NOMO-1 treated with DMSO at 0.1 percent for 48 hours (cell line): ENCODE measurements at regions not wholly inside any gene's neighbourhood (a gene's known extent, or its start where the extent isn't known, plus 50 kb on each side); places are given as distances from the start of the nearest gene placed in this dataset.

Experiments used
- DNase-seq: peaks from one replicate; lab custom pipeline; 2025; ENCODE audit not compliant: unreplicated experiment; lab: John Stamatoyannopoulos, UW

GRCh38 chr11:70501051-70501901 lies 102.9 kb downstream of the CTTN start:
- DNase-seq, result no peak

- DNase-seq, result no peak
Measured at GRCh38 chr11:70501933-70502540, 103.7 kb downstream of the CTTN start.

GRCh38 chr11:70502677-70503467 lies 104.5 kb downstream of the CTTN start:
- no peak for DNase-seq

GRCh38 chr11:70503468-70504221 lies 105.3 kb downstream of the CTTN start:
- DNase-seq, result no peak

DNA sequence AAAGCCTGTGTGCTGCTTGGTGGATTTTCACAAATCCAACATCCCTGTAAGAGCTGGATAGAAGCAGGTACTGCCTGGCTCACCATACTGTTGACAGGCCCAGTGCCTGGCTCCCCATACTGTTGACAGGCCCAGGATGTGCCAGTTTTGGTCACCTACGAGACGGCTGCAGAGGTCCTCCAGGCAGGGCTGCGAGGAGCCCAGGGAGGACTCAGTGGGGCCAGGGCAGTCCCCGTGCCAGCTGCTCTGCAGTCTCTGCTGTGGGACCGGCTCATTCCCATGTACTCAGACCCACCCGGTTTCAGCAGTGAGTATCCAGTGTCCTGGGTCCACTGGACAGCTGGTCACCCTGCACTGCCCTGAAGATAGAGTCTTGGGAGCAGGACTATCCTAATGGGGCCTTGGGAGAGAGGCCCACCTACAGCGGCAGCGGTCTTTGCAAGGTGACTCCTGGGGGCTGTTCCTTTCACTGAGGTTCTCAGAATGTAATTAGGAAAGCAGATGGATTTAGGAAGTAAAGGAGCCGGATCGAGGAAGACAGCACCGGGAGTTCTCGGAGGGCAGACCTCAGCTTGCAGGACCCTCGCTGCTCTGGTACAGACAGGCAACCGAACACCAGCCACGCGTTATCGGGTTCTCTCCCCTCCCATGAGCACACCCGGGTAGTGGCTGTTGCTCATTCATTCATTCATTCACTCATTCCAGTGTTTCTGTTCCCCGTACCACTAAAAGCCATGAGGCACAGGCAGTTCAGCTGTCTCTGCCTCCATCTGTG lies 106.1 kb downstream of the CTTN start:
- DNase-seq, result no peak

- no peak for DNase-seq
Measured at GRCh38 chr11:70505331-70505731, 107.0 kb downstream of the CTTN start.

DNA sequence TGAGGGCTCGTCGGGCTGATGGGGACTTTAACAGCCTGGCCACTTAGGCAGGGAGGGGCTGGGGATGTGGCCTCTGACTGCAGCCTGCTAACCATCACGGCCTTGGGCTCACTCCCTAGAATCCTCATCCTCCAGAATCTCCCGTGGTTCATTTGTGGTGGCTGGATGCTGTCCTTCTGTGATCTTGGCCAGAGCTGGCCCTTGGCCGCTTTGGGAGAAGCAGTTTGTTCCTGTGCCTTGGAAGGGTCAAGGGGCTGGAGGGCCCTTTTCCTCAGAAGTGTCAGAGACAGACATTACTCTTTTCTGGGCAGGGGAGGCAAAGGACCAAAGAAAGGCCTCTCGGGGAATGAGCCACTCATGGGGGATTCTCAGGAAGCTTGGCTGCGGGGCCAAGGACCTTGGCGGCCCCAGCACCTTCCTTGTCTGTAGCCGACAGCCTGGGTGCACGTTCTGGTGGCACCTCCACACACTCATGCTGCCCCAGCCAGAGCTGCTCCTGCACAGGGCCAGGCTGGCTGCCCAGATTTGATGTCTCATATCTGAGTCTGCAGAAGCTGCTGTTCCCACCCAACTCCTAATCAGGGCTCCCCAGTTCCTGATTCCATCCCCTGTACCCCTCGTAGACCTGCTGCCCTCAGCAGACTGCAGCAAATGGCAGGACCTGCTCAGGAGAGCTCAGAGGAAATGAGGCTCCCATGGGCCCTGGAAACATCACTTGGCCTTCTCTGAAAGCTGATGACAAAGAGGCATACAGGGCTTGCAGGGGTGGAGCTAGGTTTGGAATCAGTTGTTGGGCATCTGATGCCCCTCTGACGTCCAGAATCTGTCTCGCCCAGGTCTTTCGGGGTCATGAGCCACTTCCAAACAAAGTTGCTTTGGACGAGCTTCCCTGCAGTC lies 107.7 kb downstream of the CTTN start:
- no peak for DNase-seq

GRCh38 chr11:70506658-70506970 lies 108.3 kb downstream of the CTTN start:
- no peak for DNase-seq

- DNase-seq, result no peak
Measured at GRCh38 chr11:70506986-70507385, 108.7 kb downstream of the CTTN start.

DNA sequence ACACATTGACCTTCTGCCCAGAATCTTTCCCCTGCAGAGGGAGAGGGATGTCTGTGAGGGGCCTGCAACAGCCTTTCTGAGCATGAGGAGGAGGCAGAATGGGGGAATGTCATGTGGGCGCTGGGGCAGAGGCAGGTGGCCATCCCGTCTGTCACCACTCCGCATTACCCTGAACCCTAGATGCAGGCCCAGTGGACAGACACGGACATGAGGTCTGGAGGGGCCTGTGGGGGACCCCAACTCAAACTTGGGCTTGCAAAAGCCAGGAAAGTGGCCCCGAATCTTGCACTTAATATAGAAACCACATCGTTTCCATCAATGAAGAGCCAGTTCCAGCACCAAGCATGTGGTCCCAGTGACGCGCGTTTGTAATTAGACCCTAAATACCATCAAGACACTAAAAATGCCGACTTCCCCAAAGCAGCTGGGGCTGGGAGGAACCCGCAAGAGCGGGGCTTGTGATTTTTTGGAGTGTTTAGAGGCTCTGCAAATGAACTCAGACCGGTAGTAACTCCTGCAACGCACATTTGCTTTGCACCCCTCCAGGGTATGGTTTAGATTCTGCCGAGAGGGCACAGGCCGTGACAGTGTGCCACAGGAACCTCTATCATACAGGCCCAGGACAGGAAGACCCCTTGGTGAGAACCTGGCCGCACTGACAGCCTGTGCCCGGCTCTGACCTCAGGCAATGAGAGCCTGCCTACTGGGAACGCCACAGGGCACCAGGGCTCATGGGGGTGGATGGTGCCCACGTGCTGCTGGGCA lies 109.3 kb downstream of the CTTN start:
- no peak for DNase-seq

- DNase-seq, result no peak
Measured at GRCh38 chr11:70508231-70508480, 109.8 kb downstream of the CTTN start.

GRCh38 chr11:70509476-70509875 lies 111.1 kb downstream of the CTTN start:
- DNase-seq, result no peak

DNA sequence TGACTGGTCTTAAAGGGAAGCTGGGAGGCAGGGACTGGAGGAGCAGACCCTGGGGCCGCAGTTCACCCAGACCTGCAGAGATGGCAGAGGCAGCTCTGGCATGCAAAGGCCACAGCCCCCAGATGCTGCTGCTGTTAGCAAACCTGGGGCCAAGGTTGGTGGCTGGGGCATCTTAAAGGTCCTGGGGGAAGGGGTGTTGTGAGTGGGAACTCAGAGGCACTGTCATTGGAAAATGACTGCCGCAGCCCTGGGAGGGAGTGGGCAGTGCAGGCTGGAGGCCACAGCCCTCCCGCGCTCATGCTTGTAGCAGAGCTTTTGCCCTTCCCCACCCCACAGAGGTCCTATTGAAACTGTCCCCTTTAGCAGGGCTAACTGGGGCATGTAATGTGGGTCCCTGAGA lies 111.8 kb downstream of the CTTN start:
- DNase-seq, result no peak

DNA sequence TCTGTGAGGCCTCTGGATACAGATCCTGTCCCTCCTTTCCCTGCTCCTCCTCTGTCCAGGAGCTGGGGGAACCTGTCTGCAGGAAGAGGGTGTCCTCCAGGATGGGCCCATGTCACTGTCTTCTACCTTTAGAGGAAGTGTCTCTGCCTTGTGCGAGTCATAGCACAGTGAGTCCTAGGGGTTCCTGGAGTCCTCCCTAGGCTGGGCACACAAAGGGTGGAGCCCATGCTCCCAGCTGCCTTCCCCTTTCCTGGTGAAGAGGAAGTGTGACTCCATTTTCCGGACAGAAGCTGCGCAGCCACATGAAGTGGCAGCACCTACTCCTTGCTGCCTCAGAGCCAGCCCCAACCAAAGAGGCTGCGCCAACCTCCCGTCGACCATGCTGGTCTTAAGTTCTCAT lies 112.2 kb downstream of the CTTN start:
- no peak for DNase-seq

DNA sequence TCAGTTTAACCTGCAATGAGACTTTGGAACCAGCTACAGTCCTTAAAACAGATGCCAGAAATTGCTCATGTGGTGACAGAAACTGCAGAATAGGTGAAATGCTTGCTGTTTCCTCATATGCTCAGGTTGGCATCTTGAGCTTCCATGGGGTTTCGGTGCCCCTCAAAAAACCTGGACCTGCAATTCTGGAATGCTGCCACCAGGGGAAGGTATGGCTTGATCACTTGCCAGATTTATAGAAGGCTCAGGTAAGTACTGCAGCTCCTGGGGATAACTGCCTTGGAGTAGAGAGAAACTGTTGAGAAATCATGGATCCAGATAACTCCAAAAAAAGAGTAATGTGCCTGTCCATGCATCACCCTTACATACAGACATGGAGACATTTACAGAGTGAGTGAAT lies 113.0 kb downstream of the CTTN start:
- DNase-seq, result no peak

DNA sequence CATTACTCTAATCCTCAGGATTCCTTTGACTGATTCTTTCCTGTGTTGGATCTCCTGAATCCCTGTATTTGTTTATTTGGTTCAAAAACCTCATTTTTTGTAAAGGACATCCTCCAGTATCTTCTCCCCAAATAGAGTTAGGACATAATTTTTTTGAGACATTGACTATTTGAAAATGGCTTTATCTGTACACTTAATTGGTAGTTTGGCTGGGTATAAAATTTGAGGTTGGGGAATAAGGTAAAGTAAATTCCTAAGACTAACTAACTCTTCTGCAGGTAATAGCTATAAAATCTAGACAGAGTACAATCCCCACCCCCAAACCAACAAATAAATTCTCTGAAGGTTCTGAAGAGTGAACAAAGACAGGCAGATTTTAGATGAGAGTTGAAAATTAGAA lies 114.4 kb downstream of the CTTN start:
- DNase-seq, result no peak

GRCh38 chr11:70517203-70517602 lies 118.9 kb downstream of the CTTN start:
- DNase-seq, result no peak

- DNase-seq, result no peak
Measured at GRCh38 chr11:70517988-70518907, 119.9 kb downstream of the CTTN start.
